Heart right ventricle (tissue), 16 donors: ENCODE measurements at regions not wholly inside any gene's neighbourhood (a gene's known extent, or its start where the extent isn't known, plus 50 kb on each side); places are given as distances from the start of the nearest gene placed in this dataset.

Experiments used
- ATAC-seq, 8 donors: fragments of 200-7000 bp; cut with Tn5 transposase; one replicate each; pipeline ENCODE4 v1.9.1; 2020; ENCODE audit warnings: mild to moderate bottlenecking in 8 of 8, moderate library complexity in 8 of 8, moderate number of reproducible peaks in 1 of 8
- DNase-seq, 2 donors: peaks; one replicate each; pipeline ENCODE4 v3.0.0-alpha.2; 2020
- H3K27ac ChIP-seq, 10 donors: fragments of 200-600 bp; sonication (generic) in 2 of 10; one replicate each; pipeline versions ENCODE4 v1.5.0 to v1.8.0; 2020 to 2022; ENCODE audit warnings: mild to moderate bottlenecking in 3 of 10
- H3K27me3 ChIP-seq, 7 donors: fragments of 200-600 bp; one replicate each; pipeline ENCODE4 v1.8.0; 2021 to 2022; ENCODE audit warnings: mild to moderate bottlenecking in 2 of 7
- H3K36me3 ChIP-seq, 9 donors: fragments of 200-600 bp; sonication (generic) in 1 of 9; one replicate each; pipeline versions ENCODE4 v1.5.0 to v1.8.0; 2020 to 2022; ENCODE audit warnings: mild to moderate bottlenecking in 2 of 9
- H3K4me1 ChIP-seq, 9 donors: fragments of 200-600 bp; sonication (generic) in 1 of 9; one replicate each; pipeline versions ENCODE4 v1.5.0 to v1.8.0; 2020 to 2022; ENCODE audit warnings: mild to moderate bottlenecking in 4 of 9
- H3K4me3 ChIP-seq, 10 donors: fragments of 200-600 bp; sonication (generic) in 2 of 10; one replicate each; pipeline versions ENCODE4 v1.5.0 to v1.8.0; 2020 to 2022; ENCODE audit warnings: mild to moderate bottlenecking in 7 of 10, moderate library complexity in 2 of 10
- H3K9me3 ChIP-seq, 11 donors: fragments of 200-600 bp in 10 of 11; sonication (generic) in 2 of 11; one replicate each; pipeline versions ENCODE4 v1.5.0 to v1.8.0; 2013 to 2022; ENCODE audit warnings: mild to moderate bottlenecking in 2 of 11, control low read depth in 1 of 11, moderate library complexity in 1 of 11
- WGBS, 2 donors: extraction: QIAGEN DNeasy Blood & Tissue Kit; methylation state at CpG; one replicate each; pipeline ENCODE4 v1.1.7; 2013; ENCODE audit warnings: inconsistent platforms in 1 of 2; 5-methylcytosine and 5-hydroxymethylcytosine counted together
- intact Hi-C, 10 donors: fragments of 100-400 bp; cut with DNase I; formaldehyde crosslinking; loops; one replicate each; pipeline versions ENCODE4 v1.11.1 to v1.14.2; 2022
- TF ChIP-seq, protein P1 (sequence below), 9 donors: fragments of 200-600 bp; sonication (generic) in 2 of 9; IDR thresholded peaks; one replicate each; pipeline versions ENCODE4 v1.5.0 to v1.8.0; 2021 to 2022; ENCODE audit warnings: antibody characterized with exemption in 9 of 9, mild to moderate bottlenecking in 5 of 9, moderate library complexity in 1 of 9
- donor health status: Arrhythmogenic right ventricular cardiomyopathy.
- donor health status: ischemic (EF 13 %, LVEDD 7.1; RV severe dilation, severe dysfunction).
- donor health status: healthy with polysubstance abuse.
- donor health status: DM: no; HTN: yes; CAD: no.
- donor health status: DM: no; HTN: no; CAD: no.
- donor health status: ischemic (EF 25% LVEDD 6.9; RV normal size, moderate dysfunction).
- donor health status: ischemic (EF 25% LVEDD 5.7; RV mildly dilated, moderate dysfunction).
- donor health status: healthy.
- donor health status: DM: yes; HTN: yes; CAD: no.
- donor health status: Ischemic cardiomyopathy.
- donor health status: ischemic (EF 35%, LVEDD 5.7; RV mildly dilated, moderate dysfunction).
- donor health status: nonischemic (EF 11% LVEDD 7.7; RV severe dilation, severe dysfunction).
- donor health status: DM: yes; HTN: yes; CAD: no.
- donor health status: PGD.
- donor health status: ischemic (EF 29% LVEDD 5.4; RV normal size, mild dysfunction).
- donor health status: nonischemic (EF 23%, LVEDD 6.1; RV moderate dilation, normal function).

DNA sequence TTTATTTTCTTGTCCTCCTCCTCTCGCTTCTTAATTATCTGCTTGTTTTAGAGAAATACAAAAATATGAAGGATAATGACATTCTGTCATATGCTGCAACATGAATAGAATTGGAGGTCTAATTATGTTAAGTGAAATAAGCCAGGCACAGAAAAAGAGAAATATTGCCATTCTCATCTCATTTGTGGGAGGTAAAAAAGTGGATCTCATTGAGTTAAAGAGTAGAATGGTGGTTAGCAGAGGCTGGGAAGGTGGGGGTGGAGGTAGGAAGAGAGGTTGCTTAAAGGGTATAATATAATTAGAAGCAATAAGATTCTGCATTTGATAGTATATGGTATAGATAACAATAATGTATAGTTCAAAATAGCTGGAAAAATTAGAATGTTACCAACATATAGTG is 231.3 kb downstream of the JRKL start:
- DNase-seq (no peak), ATAC-seq (no peak)
- TF ChIP-seq, protein P1, sequence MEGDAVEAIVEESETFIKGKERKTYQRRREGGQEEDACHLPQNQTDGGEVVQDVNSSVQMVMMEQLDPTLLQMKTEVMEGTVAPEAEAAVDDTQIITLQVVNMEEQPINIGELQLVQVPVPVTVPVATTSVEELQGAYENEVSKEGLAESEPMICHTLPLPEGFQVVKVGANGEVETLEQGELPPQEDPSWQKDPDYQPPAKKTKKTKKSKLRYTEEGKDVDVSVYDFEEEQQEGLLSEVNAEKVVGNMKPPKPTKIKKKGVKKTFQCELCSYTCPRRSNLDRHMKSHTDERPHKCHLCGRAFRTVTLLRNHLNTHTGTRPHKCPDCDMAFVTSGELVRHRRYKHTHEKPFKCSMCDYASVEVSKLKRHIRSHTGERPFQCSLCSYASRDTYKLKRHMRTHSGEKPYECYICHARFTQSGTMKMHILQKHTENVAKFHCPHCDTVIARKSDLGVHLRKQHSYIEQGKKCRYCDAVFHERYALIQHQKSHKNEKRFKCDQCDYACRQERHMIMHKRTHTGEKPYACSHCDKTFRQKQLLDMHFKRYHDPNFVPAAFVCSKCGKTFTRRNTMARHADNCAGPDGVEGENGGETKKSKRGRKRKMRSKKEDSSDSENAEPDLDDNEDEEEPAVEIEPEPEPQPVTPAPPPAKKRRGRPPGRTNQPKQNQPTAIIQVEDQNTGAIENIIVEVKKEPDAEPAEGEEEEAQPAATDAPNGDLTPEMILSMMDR (IDR thresholded peaks at IDR 0.05) = no peak
- WGBS, 2 donors = 54 to 70% methylated on average over 1 of the region's 1 CpG
- H3K36me3 ChIP-seq = no peaks in the 10 kb centered on the region
- H3K9me3 ChIP-seq = peaks cover 0 to 9% (median 0%) of the 10 kb centered on the region in 11 donors
- H3K4me1 ChIP-seq = peaks cover 0 to 6% (median 0%) of the 10 kb centered on the region in 9 donors
- no peak overlapping the region for H3K4me3 ChIP-seq
- no peaks in the 10 kb centered on the region for H3K27me3 ChIP-seq
- H3K27ac ChIP-seq = peak overlapping the region in 6 of 10 donors; percentile 12 to 81 (median 72)
- intact Hi-C loops = loop anchor here in 1 of 10 donors (5.0 kb wide), 1 partner anchor 241 kb away; no protein-coding TSS in a partner anchor

DNA sequence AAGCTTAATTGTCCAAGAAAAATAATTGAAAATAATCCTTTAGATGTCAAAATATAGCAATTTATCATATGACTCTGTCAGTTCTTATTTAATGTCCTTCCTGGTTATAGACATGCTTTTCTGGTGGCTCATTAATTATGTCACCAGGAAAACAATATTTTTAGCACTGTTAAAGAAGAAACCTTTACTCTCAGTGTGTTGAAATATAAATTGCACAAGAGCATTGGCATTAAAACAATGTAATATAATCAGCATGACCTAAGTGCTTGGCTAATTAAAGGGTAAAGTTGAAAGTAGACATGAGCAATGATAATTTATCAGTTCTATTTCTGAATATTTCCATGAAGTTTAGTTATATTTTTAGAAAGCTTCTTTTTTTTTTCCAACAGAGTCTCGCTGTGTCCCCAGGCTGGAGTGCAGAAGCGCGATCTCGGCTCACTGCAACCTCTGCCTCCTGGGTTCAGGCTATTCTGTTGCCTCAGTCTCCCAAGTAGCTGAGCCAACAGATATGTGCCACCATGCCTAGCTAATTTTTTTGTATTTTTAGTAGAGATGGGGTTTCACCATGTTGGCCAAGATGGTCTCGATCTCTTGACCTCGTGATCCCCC is 232.3 kb downstream of the JRKL start:
- H3K4me1 ChIP-seq = peaks cover 0 to 6% (median 0%) of the 10 kb centered on the region in 9 donors
- peak overlapping the region in 8 of 10 donors; percentile 29 to 89 (median 75) for H3K27ac ChIP-seq
- peak in 1 of 2 donors; percentile 26 for DNase-seq
- intact Hi-C loops = loop anchor here in 1 of 10 donors (5.0 kb wide), 1 partner anchor 240 kb away; no protein-coding TSS in a partner anchor
- TF ChIP-seq, protein P1 (IDR thresholded peaks at IDR 0.05) = no peak
- no peak overlapping the region for H3K4me3 ChIP-seq
- H3K27me3 ChIP-seq = no peaks in the 10 kb centered on the region
- WGBS, 2 donors = 43 to 57% methylated on average over 6 of the region's 6 CpGs
- peaks cover 0 to 19% (median 10%) of the 10 kb centered on the region in 11 donors for H3K9me3 ChIP-seq
- ATAC-seq = peak; percentile 61 to 98 (median 95)
- no peaks in the 10 kb centered on the region for H3K36me3 ChIP-seq

DNA sequence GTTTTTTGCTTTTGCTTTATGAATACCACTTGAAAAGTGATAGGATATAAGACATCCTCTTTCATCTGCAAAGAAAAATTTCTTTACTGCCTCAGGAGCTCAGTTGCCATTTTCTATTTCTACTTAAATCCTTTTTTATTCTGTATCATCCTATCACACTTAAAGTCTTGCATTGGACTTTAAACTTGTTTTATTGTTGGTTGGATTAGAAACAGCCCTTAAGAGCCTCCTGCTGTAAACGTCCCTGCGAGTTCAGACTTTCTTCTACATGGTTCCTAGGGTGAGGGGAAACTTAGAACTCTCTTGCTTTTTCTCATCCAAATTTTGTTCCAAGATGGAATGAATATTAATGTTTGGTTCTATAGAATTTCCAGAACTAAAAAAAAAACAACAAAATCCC is 234.3 kb downstream of the JRKL start:
- 63 to 68% methylated on average over 2 of the region's 2 CpGs for WGBS, 2 donors
- TF ChIP-seq, protein P1 (IDR thresholded peaks at IDR 0.05) = no peak
- H3K4me3 ChIP-seq = no peak overlapping the region
- peaks cover 0 to 6% (median 0%) of the 10 kb centered on the region in 9 donors for H3K4me1 ChIP-seq
- intact Hi-C loops = loop anchor here in 1 of 10 donors (5.0 kb wide), 1 partner anchor 238 kb away; no protein-coding TSS in a partner anchor
- H3K27me3 ChIP-seq = no peaks in the 10 kb centered on the region
- no peaks in the 10 kb centered on the region for H3K36me3 ChIP-seq
- H3K27ac ChIP-seq = peak overlapping the region in 2 of 10 donors; percentile 80 to 89
- DNase-seq (no peak), ATAC-seq (no peak)
- H3K9me3 ChIP-seq = peaks cover 0 to 25% (median 10%) of the 10 kb centered on the region in 11 donors

DNA sequence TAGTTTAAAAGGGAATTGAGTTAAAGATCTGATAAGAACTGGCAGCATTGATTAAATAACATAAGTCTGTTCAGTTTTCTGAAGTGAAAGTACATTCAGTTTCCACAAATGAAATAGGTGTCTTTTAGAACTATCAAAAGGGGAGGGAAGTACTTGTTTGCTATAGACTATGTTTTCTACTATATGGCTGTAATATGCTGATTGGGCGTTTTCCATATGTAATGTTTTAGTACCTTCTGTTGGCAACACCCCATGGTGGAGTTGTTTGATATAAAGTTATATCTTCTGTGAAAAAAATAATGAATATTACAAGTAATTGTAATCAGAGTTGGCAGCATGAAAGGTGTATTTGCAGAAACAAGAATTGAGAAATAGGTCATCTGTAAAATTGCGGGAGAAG is 237.6 kb downstream of the JRKL start:
- no peaks in the 10 kb centered on the region for H3K36me3 ChIP-seq
- H3K4me1 ChIP-seq = peaks cover 0 to 6% (median 0%) of the 10 kb centered on the region in 9 donors
- intact Hi-C loops = no loop called here
- 77 to 86% methylated on average over 2 of the region's 2 CpGs for WGBS, 2 donors
- H3K4me3 ChIP-seq = no peak overlapping the region
- H3K9me3 ChIP-seq = peaks cover 0 to 25% (median 10%) of the 10 kb centered on the region in 11 donors
- no peak overlapping the region for H3K27ac ChIP-seq
- TF ChIP-seq, protein P1 (IDR thresholded peaks at IDR 0.05) = no peak
- H3K27me3 ChIP-seq = no peaks in the 10 kb centered on the region
- DNase-seq = no peak
- no peak for ATAC-seq
